Activated CD4-positive, CD25-positive, alpha-beta regulatory T cell treated with anti-CD3 and anti-CD28 coated beads, Interleukin-2, amount 50 U/mL, for 24 hours (primary cell): ENCODE measurements at regions not wholly inside any gene's neighbourhood (a gene's known extent, or its start where the extent isn't known, plus 50 kb on each side); places are given as distances from the start of the nearest gene placed in this dataset.

ENCODE experiments used
- ATAC-seq, 2 donors: fragments of 150-1000 bp; cut with Tn5 transposase; one replicate each; pipeline ENCODE4 v1.10.0; 2021; ENCODE audit warnings: mild to moderate bottlenecking in 1 of 2, moderate library complexity in 1 of 2

DNA sequence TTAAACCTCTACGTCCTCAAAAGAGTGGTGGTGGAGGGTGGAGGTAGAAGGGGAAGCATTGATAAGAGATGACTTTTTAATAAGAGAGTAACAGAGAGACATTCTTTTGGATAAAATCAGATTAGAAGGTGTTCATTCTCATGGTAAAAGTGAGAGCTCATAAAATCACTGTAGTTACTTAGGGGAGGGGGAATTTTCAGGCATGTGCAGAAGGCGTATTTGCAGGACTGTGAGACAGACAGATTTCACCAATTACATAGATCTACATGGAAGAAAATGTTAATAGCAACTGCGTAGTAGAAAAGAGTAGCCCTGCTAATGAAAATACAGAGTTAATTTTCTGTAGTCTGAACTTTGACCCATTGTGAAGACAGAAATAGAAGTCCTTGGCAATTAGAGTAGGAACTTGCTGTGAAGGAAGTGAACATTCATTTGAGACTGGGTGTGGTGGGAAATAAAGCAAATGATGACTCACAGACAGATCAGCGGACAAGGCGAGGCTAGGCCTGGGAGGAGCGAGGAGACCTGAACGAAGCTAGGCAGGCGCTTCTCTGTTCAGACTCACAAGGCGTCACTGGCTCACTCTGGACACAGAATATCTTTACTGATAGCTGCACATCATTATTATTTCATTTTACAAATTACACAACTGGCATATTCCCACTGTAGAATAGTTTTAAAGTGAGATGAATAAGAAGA is 57.2 kb upstream of the FAM9C start:
- peak; percentile 98 to 99 for ATAC-seq

DNA sequence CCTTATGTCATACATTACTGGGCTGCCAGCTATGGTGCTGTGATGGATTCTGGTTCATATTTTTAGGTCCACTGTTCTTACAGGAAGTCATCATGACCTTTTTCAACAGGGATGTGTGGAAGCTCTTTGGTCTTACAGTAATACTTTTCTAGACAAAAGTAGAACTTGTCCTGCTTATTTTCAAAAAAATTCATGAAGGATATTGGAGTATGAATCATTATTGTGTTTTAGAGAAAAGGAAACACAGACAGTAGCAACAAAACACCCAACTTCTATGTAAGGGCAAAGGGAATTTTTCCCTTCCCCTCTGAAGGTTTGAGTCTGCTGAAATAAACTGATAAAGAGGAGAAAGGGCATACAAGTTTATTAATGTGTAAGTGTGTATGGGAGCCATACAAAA is 54.7 kb upstream of the FAM9C start:
- no peak for ATAC-seq

DNA sequence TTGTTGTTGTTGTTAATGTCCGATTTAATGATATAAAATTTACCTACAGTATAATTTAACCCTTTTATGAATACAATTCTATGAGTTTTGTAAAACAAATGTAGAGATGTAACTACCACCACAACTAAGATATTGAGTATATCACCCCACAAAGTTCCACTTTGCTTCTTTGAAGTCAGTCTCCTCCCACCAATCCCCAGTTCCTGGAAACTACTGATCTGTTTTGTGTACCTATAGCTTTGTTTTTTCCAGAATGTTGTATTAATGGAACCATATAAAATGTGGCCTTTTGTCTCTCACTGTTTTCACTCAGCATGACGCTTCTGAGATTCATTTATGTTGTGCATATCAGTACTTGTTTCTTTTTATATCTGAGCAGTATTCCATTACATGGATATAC is 52.3 kb upstream of the FAM9C start:
- no peak for ATAC-seq

- no peak for ATAC-seq
These were observed 50.5 kb upstream of the FAM9C start for GRCh38 chrX:13094828-13095341.

- no peak for ATAC-seq
These were observed 50.0 kb upstream of the FAM9C start for GRCh38 chrX:13094374-13094773.
